ENCODE measurements at regions not wholly inside any gene's neighbourhood (a gene's known extent, or its start where the extent isn't known, plus 50 kb on each side); places are given as distances from the start of the nearest gene placed in this dataset.

DNA sequence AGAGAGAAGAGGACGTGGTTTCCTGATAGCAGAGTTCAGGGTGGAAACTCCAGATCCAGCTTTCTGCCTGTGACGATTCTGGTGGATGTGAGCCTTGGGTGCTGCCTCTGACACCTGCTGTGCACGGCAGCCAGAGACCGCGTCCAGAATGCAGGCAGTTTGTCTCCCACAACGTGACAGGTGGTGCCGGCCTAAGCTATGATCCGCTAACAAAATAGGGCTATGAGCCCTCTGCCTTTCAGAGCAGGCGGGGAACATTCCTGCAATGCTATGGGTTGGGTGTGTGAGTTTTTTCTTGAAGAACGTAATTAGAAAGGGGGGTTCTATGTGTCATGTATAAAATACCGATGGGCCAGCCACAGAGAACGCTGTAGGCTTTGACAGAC, 297.3 kb upstream of the PRKCQ start:
- H3K27ac ChIP-seq (ENCODE audit: insufficient read length, low read depth, low read length): no peak overlapping the region
- H3K4me1 ChIP-seq (ENCODE audit: insufficient read depth, low read length): peaks cover 6% of the 10 kb centered on the region; the same call in 1 of the 2 replicates
- H3K9me3 ChIP-seq (ENCODE audit: control insufficient read depth, low read depth, low read length): no peaks in the 10 kb centered on the region
- no peak overlapping the region for H4K8ac ChIP-seq (replicated peaks; ENCODE audit: insufficient read length, low read depth, low read length)
- no peaks in the 10 kb centered on the region for H3K79me2 ChIP-seq (ENCODE audit: insufficient read depth, low read length)
- H2AK5ac ChIP-seq (ENCODE audit: insufficient read length, low read length): no peak overlapping the region
- no peak overlapping the region for H3K4ac ChIP-seq (ENCODE audit: low read depth, low read length)
- no peak overlapping the region for H2BK120ac ChIP-seq (ENCODE audit: low read depth, low read length, poor library complexity, severe bottlenecking)
- no peak overlapping the region for H3K23ac ChIP-seq (ENCODE audit: insufficient read length, low read depth, low read length)
- H2BK20ac ChIP-seq (ENCODE audit: low read depth, low read length, poor library complexity, severe bottlenecking): no peak overlapping the region
- H3K79me1 ChIP-seq (ENCODE audit: insufficient read depth, low read depth, low read length, poor library complexity, severe bottlenecking): no peaks in the 10 kb centered on the region
- Mint-ChIP-seq H3K9me3 (no peaks in the 10 kb centered on the region), H3K36me3 (ENCODE audit: insufficient read depth in 1 of 3, low read depth in 3 of 3) (no peaks in the 10 kb centered on the region), H3K27ac (0 out of 7 replicates have a peak overlapping the region, but pooled peaks of 1 of the 3 experiments have one; percentile 40), H3K4me1 (peaks cover 24 to 27% of the 10 kb centered on the region in 2 experiments), H3K27me3 (ENCODE audit: low read depth) (no peaks in the 10 kb centered on the region), H3K4me3 (no peak overlapping the region)
- no peak overlapping the region for H3K9ac ChIP-seq (ENCODE audit: extremely low read depth, insufficient read length, low read length)
- H2AFZ ChIP-seq (ENCODE audit: low read length): no peak overlapping the region
- H3K23me2 ChIP-seq (ENCODE audit: insufficient read length, low read depth, low read length, poor library complexity, severe bottlenecking): no peaks in the 10 kb centered on the region
- H4K91ac ChIP-seq (ENCODE audit: insufficient read length, low read depth, low read length): no peak overlapping the region
- no peak overlapping the region for H3K4me2 ChIP-seq (ENCODE audit: insufficient read depth, insufficient read length, low read length)
- DNase-seq: no peak
- no peak for TF ChIP-seq CTCF (conservative IDR thresholded peaks at IDR 0.05)
- no peak overlapping the region for H3K18ac ChIP-seq (ENCODE audit: insufficient read length, low read depth, low read length)
- H2BK12ac ChIP-seq (ENCODE audit: insufficient read length, low read depth, low read length): no peak overlapping the region
- WGBS (ENCODE audit: extremely low coverage, insufficient read length, low lambda C conversion rate): no CpG with 5 or more reads among the region's 12 CpGs
- H3K56ac ChIP-seq (ENCODE audit: insufficient read length, low read depth, low read length): no peak overlapping the region
- no peaks in the 10 kb centered on the region for H3K27me3 ChIP-seq (ENCODE audit: insufficient read depth, low read length)
- H4K5ac ChIP-seq (ENCODE audit: insufficient read length, low read depth, low read length): no peak overlapping the region
- no peaks in the 10 kb centered on the region for H4K20me1 ChIP-seq (ENCODE audit: control insufficient read depth, insufficient read depth, insufficient read length)
- peak overlapping the region; percentile 63; the same call in 1 of the 2 replicates for H3K14ac ChIP-seq (ENCODE audit: insufficient read depth, low read length)
- no peak overlapping the region for H3T11ph ChIP-seq (ENCODE audit: low read length)
- no peak overlapping the region for H2BK5ac ChIP-seq (ENCODE audit: insufficient read length, low read length)
- no peak overlapping the region for H2BK15ac ChIP-seq (ENCODE audit: low read depth, low read length)

All from H9 (cell line).